Transverse colon (tissue), 4 donors: ENCODE measurements at regions not wholly inside any gene's neighbourhood (a gene's known extent, or its start where the extent isn't known, plus 50 kb on each side); places are given as distances from the start of the nearest gene placed in this dataset.

Experiments used
- DNase-seq: peaks from one replicate; pipeline ENCODE4 v3.0.0-alpha.2; 2019
- H3K27ac ChIP-seq, 4 donors: fragments of 200-600 bp; sonication (generic); 2 replicates each; pipeline ENCODE4 v1.5.1; 2016 to 2018; ENCODE audit warnings: inconsistent platforms in 4 of 4
- H3K27me3 ChIP-seq: fragments of 200-600 bp; sonication (generic); 2 replicates; pipeline ENCODE4 v1.5.1; 2017; ENCODE audit warnings: inconsistent platforms
- H3K36me3 ChIP-seq, 4 donors: fragments of 200-600 bp; sonication (generic); 2 replicates each; pipeline ENCODE4 v1.5.1; 2017 to 2019; ENCODE audit warnings: inconsistent platforms in 4 of 4
- H3K4me1 ChIP-seq, 4 donors: fragments of 200-600 bp; sonication (generic); 2 replicates each; pipeline ENCODE4 v1.5.1; 2017 to 2020; ENCODE audit warnings: inconsistent platforms in 4 of 4
- H3K4me3 ChIP-seq, 4 donors: fragments of 200-600 bp; sonication (generic); 1 replicate in 1 of 4; 2 replicates in 3 of 4; pipeline versions ENCODE4 v1.5.1 to v1.6.1; 2017 to 2019; ENCODE audit warnings: inconsistent platforms in 4 of 4
- H3K9me3 ChIP-seq, 2 donors: fragments of 200-600 bp; sonication (generic); 2 replicates each; pipeline ENCODE4 v1.5.1; 2017 to 2019; ENCODE audit warnings: inconsistent platforms in 2 of 2
- EP300 ChIP-seq: sonication (generic); formaldehyde crosslinking; IDR thresholded peaks from one replicate; pipeline ENCODE4 v1.6.1; 2017; ENCODE audit warnings: antibody characterized with exemption, low read depth
- POLR2A ChIP-seq: fragments of 450-650 bp; IDR thresholded peaks from one replicate; pipeline ENCODE4 v1.6.1; 2016; ENCODE audit warnings: antibody characterized with exemption, mild to moderate bottlenecking, moderate library complexity
- POLR2AphosphoS5 ChIP-seq, 3 donors: sonication (generic); formaldehyde crosslinking; IDR thresholded peaks; one replicate each; pipeline ENCODE4 v1.6.1; 2016; ENCODE audit warnings: antibody characterized with exemption in 3 of 3
- WGBS, 2 donors: methylation state at CpG; one replicate each; pipeline ENCODE4 v1.1.5; 2018; ENCODE audit warnings: low coverage in 1 of 2; 5-methylcytosine and 5-hydroxymethylcytosine counted together
- in situ Hi-C, 4 donors: fragments of 200-750 bp; cut with MboI; loops; one replicate each; pipeline versions ENCODE4 v1.15.0 to v1.15.1; 2017; ENCODE audit warnings: low sequenced_read_pairs in 3 of 4, low pct_ligation_motif_present in 1 of 4, low pct_unique_long_range_greater_than_20kb in 1 of 4
- intact Hi-C: fragments of 100-400 bp; cut with DNase I; formaldehyde crosslinking; loops from one replicate; pipeline ENCODE4 v1.15.1; 2023; ENCODE audit warnings: low total_unique reads
- TF ChIP-seq, protein P1 (sequence below), 5 experiments: fragments of 200-600 bp in 3 of 5; fragments of 450-650 bp in 2 of 5; sonication (generic) in 3 of 5; IDR thresholded peaks; 1 replicate in 2 of 5; 2 replicates in 3 of 5; pipeline ENCODE4 v1.5.1; 2016 to 2017; ENCODE audit warnings: antibody characterized with exemption in 5 of 5, inconsistent platforms in 3 of 5, mild to moderate bottlenecking in 2 of 5, moderate library complexity in 1 of 5

DNA sequence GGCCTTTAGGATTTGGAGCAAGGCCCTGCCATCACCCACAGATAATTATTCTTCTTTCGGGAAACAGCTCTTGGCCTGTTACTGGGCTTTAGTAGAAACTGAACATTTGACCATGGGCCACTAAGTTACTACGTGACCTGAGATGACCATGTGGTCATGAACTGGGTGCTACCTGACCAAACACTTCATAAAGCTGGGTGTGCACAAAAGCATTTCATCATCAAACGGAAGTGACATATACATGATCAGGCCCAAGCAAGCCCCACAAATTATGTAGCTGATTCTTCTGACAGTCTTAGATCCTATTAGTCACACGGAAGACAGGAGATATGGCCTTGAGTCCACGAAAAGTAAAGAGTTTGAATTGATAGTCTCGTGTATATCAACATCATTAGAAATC is 130.9 kb upstream of the FBN2 start:
- TF ChIP-seq, protein P1, sequence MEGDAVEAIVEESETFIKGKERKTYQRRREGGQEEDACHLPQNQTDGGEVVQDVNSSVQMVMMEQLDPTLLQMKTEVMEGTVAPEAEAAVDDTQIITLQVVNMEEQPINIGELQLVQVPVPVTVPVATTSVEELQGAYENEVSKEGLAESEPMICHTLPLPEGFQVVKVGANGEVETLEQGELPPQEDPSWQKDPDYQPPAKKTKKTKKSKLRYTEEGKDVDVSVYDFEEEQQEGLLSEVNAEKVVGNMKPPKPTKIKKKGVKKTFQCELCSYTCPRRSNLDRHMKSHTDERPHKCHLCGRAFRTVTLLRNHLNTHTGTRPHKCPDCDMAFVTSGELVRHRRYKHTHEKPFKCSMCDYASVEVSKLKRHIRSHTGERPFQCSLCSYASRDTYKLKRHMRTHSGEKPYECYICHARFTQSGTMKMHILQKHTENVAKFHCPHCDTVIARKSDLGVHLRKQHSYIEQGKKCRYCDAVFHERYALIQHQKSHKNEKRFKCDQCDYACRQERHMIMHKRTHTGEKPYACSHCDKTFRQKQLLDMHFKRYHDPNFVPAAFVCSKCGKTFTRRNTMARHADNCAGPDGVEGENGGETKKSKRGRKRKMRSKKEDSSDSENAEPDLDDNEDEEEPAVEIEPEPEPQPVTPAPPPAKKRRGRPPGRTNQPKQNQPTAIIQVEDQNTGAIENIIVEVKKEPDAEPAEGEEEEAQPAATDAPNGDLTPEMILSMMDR (IDR thresholded peaks at IDR 0.05), result no peak
- TF ChIP-seq POLR2A, result no peak
- TF ChIP-seq POLR2AphosphoS5 (IDR thresholded peaks at IDR 0.05), result no peak
- no peak for TF ChIP-seq EP300
- Histone ChIP-seq H3K27ac (no peak overlapping the region), H3K9me3 (no peaks in the 10 kb centered on the region), H3K4me1 (no peaks in the 10 kb centered on the region), H3K27me3 (no peaks in the 10 kb centered on the region), H3K4me3 (no peak overlapping the region), H3K36me3 (no peaks in the 10 kb centered on the region)
- intact Hi-C loops (no loop called here), in situ Hi-C loops (loop anchor here in 1 of 4 donors (25.0 kb wide), 1 partner anchor 457 kb away; no protein-coding TSS in a partner anchor)
- 88 to 100% methylated on average over 4 to 6 of the region's 6 CpGs for WGBS, 2 donors
- no peak for DNase-seq

DNA sequence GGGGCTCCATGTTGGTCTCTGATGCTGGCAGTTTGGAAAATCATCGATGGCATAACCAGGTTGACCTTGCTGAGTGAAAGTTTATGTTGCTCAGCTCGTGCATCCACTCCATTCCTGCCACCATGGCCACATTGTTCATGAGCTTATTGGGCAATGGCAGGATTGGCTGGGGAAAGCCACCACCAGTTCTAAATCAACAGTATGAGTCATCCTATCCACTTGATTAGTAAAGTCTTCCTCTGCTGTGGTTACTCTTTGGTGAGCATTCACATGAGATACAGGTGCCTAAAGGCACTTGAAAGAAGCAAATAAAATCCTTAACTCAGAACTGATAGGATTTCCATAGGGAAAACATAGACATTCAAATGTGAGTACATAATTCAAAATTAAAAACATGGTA is 131.8 kb upstream of the FBN2 start:
- Histone ChIP-seq H3K27me3 (no peaks in the 10 kb centered on the region), H3K36me3 (no peaks in the 10 kb centered on the region), H3K9me3 (no peaks in the 10 kb centered on the region), H3K27ac (no peak overlapping the region), H3K4me1 (no peaks in the 10 kb centered on the region), H3K4me3 (no peak overlapping the region)
- 87% methylated on average over 2 of the region's 2 CpGs; no CpG with 5 or more reads in 1 of the 2 donors for WGBS, 2 donors
- TF ChIP-seq POLR2A (no peak), EP300 (no peak), POLR2AphosphoS5 (IDR thresholded peaks at IDR 0.05) (no peak)
- TF ChIP-seq, protein P1 (IDR thresholded peaks at IDR 0.05), result no peak
- in situ Hi-C loops (loop anchor here in 1 of 4 donors (25.0 kb wide), 1 partner anchor 458 kb away; no protein-coding TSS in a partner anchor), intact Hi-C loops (no loop called here)
- no peak for DNase-seq

DNA sequence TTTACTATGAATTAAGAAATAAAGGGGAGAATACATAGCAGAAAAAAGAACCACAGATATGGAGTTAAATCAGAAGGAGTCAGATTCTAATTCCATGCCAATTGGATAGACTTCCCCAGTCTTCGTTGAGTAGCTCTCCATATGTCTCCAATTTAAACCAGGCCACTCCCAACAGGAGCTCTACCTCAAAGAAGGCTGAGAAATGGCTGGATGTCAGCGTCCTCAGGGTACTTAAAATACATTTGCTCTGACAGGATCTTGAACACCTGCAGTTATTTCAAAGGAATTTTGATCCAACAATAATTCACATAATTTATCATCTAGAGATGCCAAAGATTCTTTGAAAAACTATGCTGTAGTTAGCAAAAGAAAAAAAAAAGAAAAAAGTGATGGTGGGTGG is 133.9 kb upstream of the FBN2 start:
- in situ Hi-C loops (loop anchor here in 1 of 4 donors (25.0 kb wide), 1 partner anchor 460 kb away; no protein-coding TSS in a partner anchor), intact Hi-C loops (no loop called here)
- no peak for TF ChIP-seq POLR2A
- TF ChIP-seq POLR2AphosphoS5 (IDR thresholded peaks at IDR 0.05), result no peak
- TF ChIP-seq, protein P1 (IDR thresholded peaks at IDR 0.05), result no peak
- no peak for TF ChIP-seq EP300
- no peak overlapping the region for H3K4me3 ChIP-seq
- WGBS, 2 donors, result 25 to 27% methylated on average over 2 of the region's 2 CpGs
- DNase-seq, result no peak
- H3K36me3 ChIP-seq, result no peaks in the 10 kb centered on the region
- H3K9me3 ChIP-seq, result no peaks in the 10 kb centered on the region
- no peaks in the 10 kb centered on the region for H3K27me3 ChIP-seq
- H3K4me1 ChIP-seq, result no peaks in the 10 kb centered on the region
- H3K27ac ChIP-seq, result no peak overlapping the region

DNA sequence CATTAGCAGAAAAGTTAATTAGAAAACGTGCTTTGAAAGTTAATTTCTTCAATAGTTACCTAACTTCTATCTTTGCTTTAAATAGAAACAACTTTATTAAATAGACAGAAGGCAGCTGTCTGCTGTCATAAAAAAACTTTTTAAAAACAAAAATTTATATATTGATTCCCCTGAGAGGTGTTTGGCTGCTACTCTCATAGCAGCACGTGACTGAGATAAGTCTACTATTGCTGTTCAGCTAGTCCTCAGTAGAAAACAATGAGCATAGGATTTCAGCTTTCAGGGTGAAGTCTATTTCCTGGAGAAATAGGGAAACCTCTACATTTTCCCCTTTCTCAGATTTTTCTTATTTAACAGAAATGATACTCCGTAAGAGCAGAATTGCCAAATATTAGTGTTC is 135.0 kb upstream of the FBN2 start:
- H3K36me3 ChIP-seq, result no peaks in the 10 kb centered on the region
- no peak overlapping the region for H3K4me3 ChIP-seq
- in situ Hi-C loops (loop anchor here in 1 of 4 donors (25.0 kb wide), 1 partner anchor 461 kb away; no protein-coding TSS in a partner anchor), intact Hi-C loops (no loop called here)
- no peaks in the 10 kb centered on the region for H3K27me3 ChIP-seq
- H3K27ac ChIP-seq, result no peak overlapping the region
- DNase-seq, result no peak
- TF ChIP-seq POLR2AphosphoS5 (IDR thresholded peaks at IDR 0.05) (no peak), POLR2A (no peak), EP300 (no peak)
- TF ChIP-seq, protein P1 (IDR thresholded peaks at IDR 0.05), result no peak
- no peaks in the 10 kb centered on the region for H3K9me3 ChIP-seq
- WGBS, 2 donors, result 42 to 75% methylated on average over 2 to 3 of the region's 3 CpGs
- no peaks in the 10 kb centered on the region for H3K4me1 ChIP-seq
